ENCODE measurements at regions not wholly inside any gene's neighbourhood (a gene's known extent, or its start where the extent isn't known, plus 50 kb on each side); places are given as distances from the start of the nearest gene placed in this dataset.

GRCh38 chr17:31696184-31696602 lies 162.9 kb downstream of the COPRS start:
- 21 to 40% (median 31%) methylated on average over 12 of the region's 12 CpGs for WGBS, 5 donors
- peaks cover 12 to 65% (median 29%) of the 10 kb centered on the region in 4 donors for H3K4me1 ChIP-seq
- peak overlapping the region in 4 of 5 donors; percentile 22 to 67 (median 36) for H3K27ac ChIP-seq
- DNase-seq = peak; percentile 74 to 93
- H3K9me3 ChIP-seq = no peaks in the 10 kb centered on the region
- no peaks in the 10 kb centered on the region for H3K36me3 ChIP-seq
- intact Hi-C loops (cut with DNase I; ENCODE audit: low total_unique reads) = no loop called here
- H3K4me3 ChIP-seq = no peak overlapping the region
- TF ChIP-seq CTCF (IDR thresholded peaks at IDR 0.05) = no peak
- TF ChIP-seq POLR2A (IDR thresholded peaks at IDR 0.05) = no peak
- peak; percentile 57 for TF ChIP-seq EP300 (IDR thresholded peaks at IDR 0.05)
- TF ChIP-seq POLR2AphosphoS5 (IDR thresholded peaks at IDR 0.05) = peak; percentile 57 to 81 (median 78)
- no peaks in the 10 kb centered on the region for H3K27me3 ChIP-seq

- no peaks in the 10 kb centered on the region for H3K9me3 ChIP-seq
- H3K36me3 ChIP-seq = no peaks in the 10 kb centered on the region
- peak overlapping the region in 4 of 5 donors; percentile 22 to 67 (median 36) for H3K27ac ChIP-seq
- no peak overlapping the region for H3K4me3 ChIP-seq
- intact Hi-C loops (cut with DNase I; ENCODE audit: low total_unique reads) = no loop called here
- H3K27me3 ChIP-seq = no peaks in the 10 kb centered on the region
- no peak for DNase-seq
- peaks cover 12 to 69% (median 29%) of the 10 kb centered on the region in 4 donors for H3K4me1 ChIP-seq
- no peak for TF ChIP-seq EP300 (IDR thresholded peaks at IDR 0.05)
- TF ChIP-seq CTCF (IDR thresholded peaks at IDR 0.05) = no peak
- TF ChIP-seq POLR2AphosphoS5 (IDR thresholded peaks at IDR 0.05) = no peak
- no peak for TF ChIP-seq POLR2A (IDR thresholded peaks at IDR 0.05)
- 80 to 85% (median 81%) methylated on average over 6 to 8 of the region's 8 CpGs for WGBS, 5 donors
Observed at GRCh38 chr17:31695456-31696090, 163.5 kb downstream of the COPRS start.

- Histone ChIP-seq H3K9me3 (no peaks in the 10 kb centered on the region), H3K36me3 (no peaks in the 10 kb centered on the region), H3K27me3 (no peaks in the 10 kb centered on the region), H3K27ac (peak overlapping the region in 2 of 5 donors; percentile 18 to 67), H3K4me3 (no peak overlapping the region), H3K4me1 (peaks cover 12 to 69% (median 29%) of the 10 kb centered on the region in 4 donors)
- WGBS, 5 donors = 60 to 86% (median 71%) methylated on average over 5 of the region's 5 CpGs
- intact Hi-C loops (cut with DNase I; ENCODE audit: low total_unique reads) = no loop called here
- no peak for TF ChIP-seq POLR2AphosphoS5 (IDR thresholded peaks at IDR 0.05)
- TF ChIP-seq POLR2A (IDR thresholded peaks at IDR 0.05) = no peak
- TF ChIP-seq EP300 (IDR thresholded peaks at IDR 0.05) = no peak
- no peak for TF ChIP-seq CTCF (IDR thresholded peaks at IDR 0.05)
- DNase-seq = peak in 1 of 2 donors; percentile 41
Observed at GRCh38 chr17:31693433-31694220, 165.4 kb downstream of the COPRS start.

- Histone ChIP-seq H3K4me1 (peaks cover 12 to 66% (median 29%) of the 10 kb centered on the region in 4 donors), H3K27me3 (no peaks in the 10 kb centered on the region), H3K36me3 (no peaks in the 10 kb centered on the region), H3K27ac (peak overlapping the region in 2 of 5 donors; percentile 7 to 67), H3K9me3 (no peaks in the 10 kb centered on the region), H3K4me3 (no peak overlapping the region)
- TF ChIP-seq POLR2A (IDR thresholded peaks at IDR 0.05) (no peak), EP300 (IDR thresholded peaks at IDR 0.05) (no peak), CTCF (IDR thresholded peaks at IDR 0.05) (no peak), POLR2AphosphoS5 (IDR thresholded peaks at IDR 0.05) (no peak)
- WGBS, 5 donors = 61 to 75% (median 68%) methylated on average over 7 of the region's 7 CpGs
- intact Hi-C loops (cut with DNase I; ENCODE audit: low total_unique reads) = no loop called here
- no peak for DNase-seq
Observed at GRCh38 chr17:31692632-31693031, 166.4 kb downstream of the COPRS start.

Data from stomach (tissue), 8 donors.